Mammary epithelial cell (primary cell): ENCODE measurements at regions not wholly inside any gene's neighbourhood (a gene's known extent, or its start where the extent isn't known, plus 50 kb on each side); places are given as distances from the start of the nearest gene placed in this dataset.

ENCODE experiments used
- EZH2 ChIP-seq: IDR thresholded peaks from 2 replicates; pipeline ENCODE4 v1.6.1; 2012; ENCODE audit warnings: low read length, inconsistent platforms, borderline replicate concordance
- TF ChIP-seq, protein P1 (sequence below), 2 donors: IDR thresholded peaks in 1 of 2; conservative IDR thresholded peaks in 1 of 2; 2 replicates each; pipeline ENCODE4 v1.5.1; 2011 to 2012; ENCODE audit warnings: inconsistent platforms in 2 of 2, low read length in 2 of 2, mild to moderate bottlenecking in 2 of 2, control low read depth in 1 of 2, low read depth in 1 of 2; ENCODE audit not compliant: insufficient read depth in 1 of 2; ENCODE audit errors: extremely low read depth in 1 of 2

GRCh38 chr6:78688668-78689067, 178.7 kb upstream of the IRAK1BP1 start:
- TF ChIP-seq, protein P1, sequence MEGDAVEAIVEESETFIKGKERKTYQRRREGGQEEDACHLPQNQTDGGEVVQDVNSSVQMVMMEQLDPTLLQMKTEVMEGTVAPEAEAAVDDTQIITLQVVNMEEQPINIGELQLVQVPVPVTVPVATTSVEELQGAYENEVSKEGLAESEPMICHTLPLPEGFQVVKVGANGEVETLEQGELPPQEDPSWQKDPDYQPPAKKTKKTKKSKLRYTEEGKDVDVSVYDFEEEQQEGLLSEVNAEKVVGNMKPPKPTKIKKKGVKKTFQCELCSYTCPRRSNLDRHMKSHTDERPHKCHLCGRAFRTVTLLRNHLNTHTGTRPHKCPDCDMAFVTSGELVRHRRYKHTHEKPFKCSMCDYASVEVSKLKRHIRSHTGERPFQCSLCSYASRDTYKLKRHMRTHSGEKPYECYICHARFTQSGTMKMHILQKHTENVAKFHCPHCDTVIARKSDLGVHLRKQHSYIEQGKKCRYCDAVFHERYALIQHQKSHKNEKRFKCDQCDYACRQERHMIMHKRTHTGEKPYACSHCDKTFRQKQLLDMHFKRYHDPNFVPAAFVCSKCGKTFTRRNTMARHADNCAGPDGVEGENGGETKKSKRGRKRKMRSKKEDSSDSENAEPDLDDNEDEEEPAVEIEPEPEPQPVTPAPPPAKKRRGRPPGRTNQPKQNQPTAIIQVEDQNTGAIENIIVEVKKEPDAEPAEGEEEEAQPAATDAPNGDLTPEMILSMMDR (conservative IDR thresholded peaks at IDR 0.05 in 1 of 2, IDR thresholded peaks at IDR 0.05 in 1 of 2; ENCODE audit: extremely low read depth in 1 of 2, insufficient read depth in 1 of 2, low read depth in 1 of 2, low read length in 2 of 2): no peak
- no peak for TF ChIP-seq EZH2
